HG02678 (cell line): ENCODE measurements at regions not wholly inside any gene's neighbourhood (a gene's known extent, or its start where the extent isn't known, plus 50 kb on each side); places are given as distances from the start of the nearest gene placed in this dataset.
"Not testable (repeated sequence)": the region's sequence is repeated elsewhere in the genome, so short reads cannot be mapped to it uniquely, and the experiment has no call there.

ENCODE experiments used
- ATAC-seq: cut with Tn5 transposase; IDR thresholded peaks from one replicate; pipeline ENCODE4 v1.9.1; 2021; ENCODE audit warnings: mild to moderate bottlenecking, moderate library complexity; ENCODE audit not compliant: unreplicated experiment

DNA sequence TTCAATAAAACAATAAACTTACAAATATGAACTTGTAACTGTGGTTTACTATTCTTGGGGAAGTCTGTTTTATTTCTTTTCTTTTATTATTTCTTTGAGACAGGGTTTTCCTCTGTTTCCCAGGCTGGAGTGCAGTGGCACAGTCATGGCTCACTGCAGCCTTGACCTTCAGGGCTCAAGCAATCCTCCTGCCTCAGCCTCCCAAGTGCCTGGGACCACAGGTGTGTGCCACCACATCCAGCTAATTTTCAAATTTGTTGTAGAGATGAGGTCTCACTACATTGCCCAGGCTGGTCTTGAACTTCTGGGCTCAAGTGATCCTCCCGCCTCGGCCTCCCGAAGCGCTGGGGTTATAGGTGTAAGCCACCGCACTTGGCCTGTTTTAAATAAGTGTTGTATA, 343.4 kb downstream of the SOX9 start:
- ATAC-seq = not testable (repeated sequence)

DNA sequence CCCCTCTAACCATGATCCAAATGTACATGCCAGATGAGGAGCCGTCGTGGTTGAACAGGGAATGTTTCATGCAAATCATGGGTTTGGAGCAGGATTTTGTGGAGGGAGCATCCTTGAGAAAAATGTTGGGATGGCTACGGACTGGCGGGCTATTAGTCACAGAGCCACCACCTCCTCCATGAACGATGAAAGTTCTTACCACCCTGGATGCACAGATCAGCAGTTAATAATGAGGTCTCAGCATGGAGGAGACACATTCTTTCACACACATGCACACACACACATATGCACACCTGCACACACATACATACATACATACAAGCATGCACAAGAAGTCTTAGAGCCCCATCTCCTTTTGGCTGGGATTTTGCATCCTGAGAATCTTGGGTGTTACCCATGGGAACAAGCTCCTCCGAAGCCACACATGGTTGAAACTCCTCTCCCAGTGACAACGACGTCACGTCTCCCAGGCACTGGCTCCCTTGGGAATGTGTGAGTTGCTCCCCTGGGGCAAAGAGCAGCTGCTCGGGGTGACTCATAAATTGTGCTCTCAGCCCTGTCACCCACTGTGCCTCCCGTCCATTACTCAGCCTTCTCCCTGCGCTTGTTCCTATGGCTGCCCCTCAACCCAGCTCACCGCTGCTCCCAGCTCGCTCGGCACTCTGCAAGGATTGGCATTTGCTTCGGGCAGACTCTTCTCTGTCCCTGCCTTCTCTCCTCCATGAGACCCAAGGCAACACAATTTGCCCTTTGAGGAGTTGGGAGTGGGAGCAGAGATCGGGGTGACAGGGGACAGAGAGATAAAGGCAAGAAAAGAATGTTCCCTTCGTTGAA, 344.6 kb downstream of the SOX9 start:
- peak; percentile 33 for ATAC-seq

DNA sequence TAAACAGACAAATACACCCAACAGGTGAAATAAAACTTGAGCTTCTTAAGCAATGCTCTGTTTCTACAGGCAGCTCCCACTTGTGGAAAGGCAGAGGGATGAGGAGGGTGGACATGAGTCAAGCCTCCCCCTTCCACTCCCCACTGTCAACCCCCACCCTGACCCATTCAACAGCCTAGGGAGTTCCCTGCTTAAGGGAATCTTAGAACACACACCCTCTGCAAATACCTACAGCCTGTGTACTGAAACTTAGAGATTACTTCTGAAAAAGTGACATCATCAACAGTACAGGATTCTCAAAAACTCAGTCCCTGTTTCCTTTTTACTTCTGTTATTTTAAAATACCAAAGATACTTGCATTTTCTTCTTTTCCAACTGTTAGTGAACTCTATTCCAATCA, 345.4 kb downstream of the SOX9 start:
- ATAC-seq = peak; percentile 60

DNA sequence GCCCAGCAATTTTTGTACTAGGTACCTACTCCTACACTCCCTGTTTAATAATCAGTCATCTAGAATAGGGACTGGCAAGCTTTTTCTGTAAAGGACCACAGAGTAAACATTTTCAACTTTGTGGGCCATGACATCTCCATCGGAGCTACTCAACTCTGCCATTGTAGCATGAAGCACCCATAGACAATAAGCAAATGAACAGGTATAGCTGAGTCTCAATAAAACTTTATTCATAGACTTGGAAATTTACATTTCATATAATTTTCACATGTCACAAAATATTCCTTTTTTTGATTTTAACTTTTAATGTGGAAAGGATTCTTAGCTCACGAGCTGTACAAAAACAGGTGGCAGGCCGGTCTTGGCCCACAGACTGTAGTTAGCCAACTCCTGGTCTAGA, 345.8 kb downstream of the SOX9 start:
- ATAC-seq = no peak

DNA sequence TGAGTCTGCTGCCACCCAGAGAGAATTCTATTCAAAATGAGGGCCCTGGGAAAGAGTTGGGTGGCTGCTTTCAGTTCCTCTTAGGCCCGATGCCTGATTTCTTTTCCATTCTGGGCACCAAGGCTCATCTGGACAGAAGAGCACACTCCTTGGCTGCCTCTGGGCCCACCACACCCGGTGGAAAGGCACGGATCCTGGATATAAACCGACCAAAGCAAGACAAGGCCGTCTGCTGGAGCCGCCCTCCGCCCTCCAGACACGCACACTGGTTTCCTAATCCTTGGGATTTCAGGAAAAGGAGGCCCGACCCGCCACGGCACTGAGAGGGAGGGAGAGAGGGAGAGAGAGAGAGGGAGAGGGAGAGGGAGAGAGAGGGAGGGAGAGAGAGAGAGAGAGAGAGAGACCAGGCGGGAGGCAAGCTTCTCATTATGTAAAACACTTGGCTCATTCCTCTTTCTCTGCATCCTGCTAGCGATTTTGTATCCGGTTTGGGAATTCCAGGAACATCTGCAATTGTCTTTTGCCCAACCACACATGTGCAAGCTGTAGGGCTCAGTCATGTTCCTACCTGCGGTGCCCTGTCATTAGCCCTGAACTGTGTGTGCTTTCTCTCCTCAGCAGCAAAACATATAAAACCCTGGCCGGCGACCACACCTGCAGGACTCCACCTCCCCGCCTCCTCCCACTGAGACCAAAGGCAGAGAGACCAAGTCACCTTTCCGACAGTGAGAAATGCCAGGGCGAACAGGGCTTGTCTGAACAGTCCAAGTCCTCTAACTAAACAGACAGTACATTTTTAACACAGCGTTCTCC, 347.2 kb downstream of the SOX9 start:
- ATAC-seq = no peak

DNA sequence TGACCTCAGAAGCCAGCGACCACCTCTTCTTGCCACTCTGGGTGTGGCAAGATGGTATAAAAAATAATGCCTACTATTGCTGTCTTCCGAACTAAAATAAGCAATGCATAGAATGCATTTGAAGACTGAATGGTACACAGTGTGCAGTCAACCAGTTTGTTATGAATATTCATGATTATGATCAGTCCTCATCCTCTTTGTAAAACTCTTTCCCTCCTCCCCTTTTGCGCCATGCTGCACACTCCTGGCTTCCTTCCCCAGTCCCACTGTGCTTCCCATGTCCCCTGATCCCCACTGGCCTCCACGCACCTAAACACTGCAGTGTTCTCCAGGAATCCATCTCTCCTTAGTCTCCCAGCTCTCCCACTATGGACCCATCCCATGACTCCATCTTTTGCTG, 348.0 kb downstream of the SOX9 start:
- ATAC-seq = no peak

DNA sequence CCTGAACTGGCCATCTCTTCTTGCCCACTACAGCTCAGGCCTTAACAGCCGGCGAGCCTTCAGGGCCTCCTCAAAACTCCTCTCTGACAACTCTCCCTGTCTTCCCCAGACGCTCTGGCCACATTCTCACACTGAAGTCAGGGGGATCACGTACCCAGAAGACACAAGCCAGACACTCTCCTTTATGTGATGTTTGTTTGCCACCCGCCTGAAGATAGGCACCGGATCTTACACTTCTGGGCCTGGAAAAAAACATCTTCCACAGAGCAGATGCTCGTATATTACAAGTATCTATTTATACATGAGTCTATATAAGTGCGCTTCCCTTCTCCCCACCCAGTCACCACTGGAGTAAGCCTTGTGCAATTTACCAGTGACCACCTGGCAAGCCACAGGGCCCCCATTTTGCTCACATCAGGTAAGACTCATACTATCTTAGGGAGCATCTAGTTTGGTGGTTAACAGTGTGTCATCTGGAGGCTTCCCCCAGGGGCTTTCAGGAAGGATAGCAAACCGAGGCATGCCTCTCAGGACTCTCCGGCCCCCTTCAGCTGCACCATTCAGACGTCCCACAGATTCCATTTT, 349.4 kb downstream of the SOX9 start:
- no peak for ATAC-seq

DNA sequence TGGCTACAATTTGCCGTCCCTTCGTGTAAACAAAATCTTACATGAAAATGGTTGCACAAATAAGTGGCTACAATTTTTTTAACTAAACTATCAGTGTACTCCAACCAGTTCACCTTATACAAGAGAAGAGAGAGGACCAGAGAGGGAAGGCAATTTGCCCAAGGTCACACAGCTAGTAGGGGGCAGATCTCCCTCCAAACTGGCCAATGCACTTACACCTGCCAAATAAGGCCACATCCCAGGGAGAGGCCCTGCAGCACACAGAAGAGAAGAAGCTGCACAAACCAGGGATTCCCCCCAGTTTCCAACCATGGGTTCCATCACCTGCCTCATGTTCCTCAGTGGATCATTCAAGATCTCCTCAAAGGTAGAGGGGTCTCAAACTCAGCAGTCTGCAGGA, 349.9 kb downstream of the SOX9 start:
- ATAC-seq = no peak

DNA sequence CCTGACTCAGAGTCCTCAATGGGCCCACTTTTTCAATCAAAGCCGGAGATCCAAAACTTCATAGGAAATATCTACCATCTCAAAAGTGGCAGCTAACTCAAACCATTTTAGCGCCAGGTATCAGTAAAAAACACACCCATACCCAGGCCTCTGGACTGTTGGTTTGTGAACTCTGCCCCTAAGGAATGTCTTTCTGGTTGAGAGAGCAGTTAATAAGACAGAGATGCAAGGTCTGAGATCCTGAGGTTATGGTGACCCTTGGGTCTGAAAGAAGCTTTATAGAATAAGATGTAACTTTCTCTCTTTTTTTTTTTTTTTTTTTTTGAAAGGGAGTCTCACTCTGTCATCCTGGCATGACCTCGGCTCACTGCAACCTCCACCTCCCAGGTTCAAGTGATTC, 350.5 kb downstream of the SOX9 start:
- no peak for ATAC-seq

DNA sequence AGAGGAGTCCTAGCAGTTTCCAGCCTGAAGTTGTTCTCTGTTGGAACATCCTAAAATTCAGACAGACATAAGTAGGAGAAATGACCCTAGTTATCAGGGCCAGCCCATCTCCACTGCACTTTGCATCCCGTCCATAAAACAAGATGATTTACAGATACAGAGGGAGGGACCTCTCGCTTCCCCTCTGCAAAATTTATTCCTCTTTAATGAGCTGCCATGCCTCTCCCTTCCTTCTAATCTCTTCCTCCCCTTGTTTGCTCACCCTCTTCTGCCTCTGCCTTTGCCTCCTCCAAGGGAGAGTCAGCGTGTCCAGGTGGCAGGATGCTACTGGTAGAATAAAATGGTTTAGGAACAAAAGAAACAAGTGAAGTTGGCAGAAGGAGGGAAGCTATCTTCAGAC, 351.3 kb downstream of the SOX9 start:
- no peak for ATAC-seq

DNA sequence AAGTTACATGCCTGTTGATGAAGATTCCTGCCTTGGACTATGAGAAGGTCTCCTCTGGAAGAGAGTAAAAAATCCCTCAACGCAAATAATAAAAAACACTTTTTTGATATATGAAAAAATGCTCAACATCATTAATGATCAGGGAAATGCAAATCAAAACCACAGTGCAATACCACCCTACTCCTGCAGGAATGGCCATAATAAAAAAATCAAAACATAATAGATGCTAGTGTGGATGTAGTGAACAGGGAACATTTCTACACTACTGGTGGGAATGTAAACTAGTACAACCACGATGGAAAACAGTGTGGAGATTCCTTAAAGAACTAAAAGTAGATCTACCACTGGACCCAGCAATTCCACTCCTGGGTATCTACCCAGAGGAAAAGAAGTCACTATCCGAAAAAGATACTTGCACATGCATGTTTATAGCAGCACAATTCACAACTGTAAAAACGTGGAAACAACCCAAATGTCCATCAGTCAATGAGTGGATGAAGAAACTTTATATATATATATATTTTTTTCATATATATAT, 352.1 kb downstream of the SOX9 start:
- not testable (repeated sequence) for ATAC-seq

DNA sequence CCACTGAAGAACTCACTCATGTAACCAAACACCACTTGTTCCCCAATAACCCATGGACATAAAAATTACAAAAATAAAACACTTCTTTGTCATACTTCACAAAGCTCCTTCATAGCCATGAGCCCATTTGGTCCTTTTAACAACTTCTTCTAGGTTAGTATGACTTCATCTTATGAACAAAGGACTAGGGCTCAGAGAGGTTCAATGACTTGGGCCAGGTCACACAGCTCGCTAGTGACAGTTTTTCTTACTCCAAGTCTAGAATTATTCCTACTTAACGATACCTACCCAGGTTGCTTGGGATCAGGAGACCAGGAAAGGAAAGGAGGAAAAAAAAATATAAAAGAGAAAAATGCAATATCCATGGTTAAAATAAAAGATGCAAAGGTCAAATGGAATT, 353.4 kb downstream of the SOX9 start:
- ATAC-seq = no peak

DNA sequence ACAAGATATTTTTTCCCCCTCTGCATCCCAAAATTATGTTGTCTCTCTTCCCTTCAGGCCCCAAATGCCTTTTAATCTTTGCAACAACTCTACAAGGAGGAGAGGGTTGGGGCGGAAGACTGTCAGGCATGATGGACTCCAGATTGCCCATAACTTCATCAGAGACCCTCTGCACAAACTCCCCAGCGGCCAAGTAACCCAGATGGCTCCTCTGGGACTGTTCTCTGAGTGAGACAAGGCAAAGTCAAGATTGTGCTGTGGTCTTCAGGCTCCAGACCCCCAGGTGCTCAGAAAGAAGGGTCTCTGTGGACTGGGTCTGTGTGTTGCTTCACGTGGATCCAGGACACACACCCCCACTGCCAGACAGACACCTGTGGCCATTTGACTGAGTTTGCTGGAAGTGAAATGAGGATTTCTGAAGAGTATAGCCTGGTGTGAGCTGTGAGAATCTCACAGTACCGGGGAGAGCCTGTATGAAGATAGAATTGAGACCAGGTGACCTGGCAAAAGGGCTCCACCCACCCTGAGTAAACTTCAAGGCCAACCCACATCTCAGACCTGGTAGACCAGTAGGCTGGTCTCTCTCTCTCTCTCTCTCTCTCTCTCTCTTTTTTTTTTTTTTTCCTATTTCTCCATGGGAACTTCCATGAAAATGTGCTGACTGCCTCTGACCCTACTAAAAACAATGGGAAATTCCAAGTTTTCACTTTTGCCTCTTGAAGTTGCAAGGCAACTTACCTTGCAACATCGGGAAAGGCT, 354.1 kb downstream of the SOX9 start:
- no peak for ATAC-seq

DNA sequence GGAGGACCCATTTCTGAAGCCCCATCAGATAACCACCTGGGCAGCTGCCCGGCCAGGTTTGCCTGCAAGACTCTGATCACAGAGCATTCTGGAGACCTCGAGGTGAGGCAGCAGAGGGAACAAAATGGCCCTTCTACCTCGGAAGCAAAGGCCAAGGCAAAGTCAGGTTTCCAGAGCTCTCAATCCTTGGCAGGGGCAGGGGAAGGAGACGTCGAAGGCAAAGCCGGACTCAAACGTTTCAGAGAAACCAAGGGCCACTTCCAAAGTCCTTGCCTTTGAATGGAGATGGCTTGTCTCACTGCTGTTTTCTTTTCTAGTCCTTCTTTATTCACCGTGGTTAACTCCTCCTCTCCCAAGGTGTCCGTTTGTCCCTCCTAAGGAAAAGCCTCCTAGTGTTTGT, 355.3 kb downstream of the SOX9 start:
- ATAC-seq = no peak

DNA sequence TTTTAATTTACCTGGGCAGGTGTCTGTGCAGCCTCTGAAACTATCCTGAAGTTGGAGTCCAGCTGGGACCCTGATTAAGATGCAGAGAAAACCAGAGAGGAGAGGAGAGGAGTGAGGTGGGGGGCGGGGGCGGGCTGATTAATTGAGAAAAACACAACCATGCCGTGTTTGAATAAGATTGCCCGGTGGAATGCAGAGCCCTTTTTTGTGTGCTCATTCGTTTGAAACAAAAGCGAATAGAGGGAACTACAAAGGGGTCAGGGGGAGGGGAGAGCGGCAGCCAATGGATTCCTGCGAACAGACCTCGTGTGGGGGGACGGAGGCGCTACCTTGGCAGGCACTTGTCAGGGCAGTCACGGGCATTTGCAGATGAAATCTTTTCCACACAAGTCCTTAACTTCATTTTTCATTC, 355.8 kb downstream of the SOX9 start:
- no peak for ATAC-seq

DNA sequence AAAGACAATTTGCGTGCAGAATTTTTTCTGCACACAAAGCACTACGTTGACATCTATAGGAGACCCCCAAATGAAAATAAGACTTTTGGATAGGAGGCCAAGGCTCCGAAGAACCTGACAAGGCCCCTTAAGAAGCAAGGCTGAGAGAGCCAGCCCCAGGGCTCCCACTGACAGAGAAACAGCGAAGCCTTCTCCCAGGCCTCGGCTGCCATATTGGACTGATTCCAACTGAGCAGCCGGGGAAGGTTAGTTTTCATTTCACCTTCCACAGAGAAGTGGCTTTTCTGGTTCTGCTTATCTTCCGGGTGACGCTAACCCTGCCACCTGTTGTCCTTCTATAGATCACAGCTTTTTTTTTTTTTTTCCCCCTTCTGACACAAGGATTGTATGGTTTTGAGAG, 356.7 kb downstream of the SOX9 start:
- ATAC-seq = no peak

DNA sequence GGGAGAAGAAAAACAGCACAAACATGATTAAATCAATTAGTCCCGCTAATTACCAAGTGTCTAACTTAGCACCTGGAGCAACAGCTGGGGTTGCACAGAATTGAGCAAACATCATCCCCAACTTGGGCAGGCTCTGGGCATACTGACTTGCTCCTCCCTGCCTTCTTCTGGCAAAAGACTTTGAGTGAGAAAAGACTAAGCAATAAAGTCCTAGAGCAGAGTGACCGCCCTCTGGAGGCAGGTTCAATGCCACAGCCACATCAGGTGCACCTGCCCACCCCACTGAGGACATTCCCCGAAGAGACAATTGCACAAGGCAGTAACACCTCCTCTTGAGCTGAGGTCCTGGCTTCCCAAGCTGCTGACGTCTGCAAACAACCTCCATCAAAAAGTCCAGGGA, 358.3 kb downstream of the SOX9 start:
- ATAC-seq = no peak

DNA sequence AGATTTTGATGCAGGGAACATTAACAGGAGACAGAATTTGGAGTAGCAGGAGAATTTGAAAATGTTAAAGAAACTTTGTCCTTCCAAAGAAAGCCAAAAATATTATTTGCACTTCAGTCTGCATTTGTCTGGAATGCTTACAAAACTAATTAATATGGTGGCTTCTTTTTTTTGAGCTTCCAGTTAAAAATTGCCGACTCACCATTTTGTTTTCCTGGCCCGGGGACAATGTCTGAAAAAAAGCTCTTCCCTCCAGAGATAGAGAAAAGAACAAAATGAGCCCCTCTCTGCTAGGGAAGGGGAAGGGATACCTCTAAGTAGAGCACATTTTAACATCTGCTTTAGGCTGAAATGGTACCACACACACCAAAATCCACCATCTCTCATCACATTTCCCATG, 360.8 kb downstream of the SOX9 start:
- ATAC-seq = no peak

DNA sequence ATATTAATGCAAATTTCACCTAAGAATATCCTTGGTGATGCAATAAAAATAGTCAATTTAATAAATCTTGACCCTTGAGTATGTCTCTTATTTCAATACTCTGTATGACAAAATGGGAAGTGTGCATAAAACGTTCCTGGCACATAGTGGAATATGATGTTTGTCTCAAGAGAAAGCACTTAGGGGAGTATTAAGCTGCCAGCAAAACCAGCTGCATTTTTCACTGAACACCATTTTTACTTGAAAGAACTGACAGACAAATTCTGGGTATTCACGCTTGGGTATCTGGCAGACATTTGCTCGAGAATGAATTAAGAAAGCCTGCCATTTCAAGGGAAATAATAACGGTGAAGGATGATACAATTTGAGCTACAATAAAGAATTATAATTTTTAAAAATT, 364.8 kb downstream of the SOX9 start:
- ATAC-seq = no peak

DNA sequence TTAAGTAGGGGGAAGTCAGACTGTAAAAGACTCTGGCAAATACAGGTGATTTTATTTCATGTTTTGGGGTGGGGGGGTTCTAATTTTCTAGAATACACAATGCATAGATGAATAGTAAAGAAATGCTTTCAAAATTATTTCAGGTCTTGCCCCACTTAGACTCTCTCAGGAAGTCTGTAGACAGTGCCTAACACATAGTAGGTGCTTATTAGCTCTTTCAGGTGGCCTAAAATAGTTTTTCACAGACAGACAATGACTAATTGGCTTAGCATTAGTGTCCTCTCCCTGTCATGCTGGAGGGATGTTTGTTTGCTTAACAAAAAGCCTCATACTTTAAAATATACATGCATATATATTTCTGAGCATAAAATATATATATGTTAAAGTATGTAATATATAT, 366.0 kb downstream of the SOX9 start:
- no peak for ATAC-seq
